Liver (tissue), 8 donors: ENCODE measurements at regions not wholly inside any gene's neighbourhood (a gene's known extent, or its start where the extent isn't known, plus 50 kb on each side); places are given as distances from the start of the nearest gene placed in this dataset.

Experiments used
- DNase-seq: peaks from one replicate; pipeline ENCODE4 v3.0.0-alpha.2; 2017; ENCODE audit warnings: low spot score
- H3K27ac ChIP-seq, 2 donors: one replicate each; pipeline ENCODE4 v1.7.0; 2013; ENCODE audit warnings: inconsistent platforms in 2 of 2, low read length in 2 of 2, control low read depth in 1 of 2, low read depth in 1 of 2, mild to moderate bottlenecking in 1 of 2
- H3K27me3 ChIP-seq, 4 donors: one replicate each; pipeline versions ENCODE4 v1.6.1 to v1.7.0; 2013; ENCODE audit warnings: low read length in 3 of 4, inconsistent platforms in 1 of 4, mild to moderate bottlenecking in 1 of 4, moderate library complexity in 1 of 4; ENCODE audit not compliant: control insufficient read depth in 4 of 4, insufficient read depth in 4 of 4
- H3K36me3 ChIP-seq, 4 donors: one replicate each; pipeline versions ENCODE4 v1.6.1 to v1.7.0; 2013; ENCODE audit warnings: low read length in 3 of 4, mild to moderate bottlenecking in 3 of 4, low read depth in 1 of 4, moderate library complexity in 1 of 4; ENCODE audit not compliant: control insufficient read depth in 4 of 4, insufficient read depth in 3 of 4
- H3K4me1 ChIP-seq, 4 donors: one replicate each; pipeline versions ENCODE4 v1.6.1 to v1.7.0; 2013; ENCODE audit warnings: low read length in 3 of 4, mild to moderate bottlenecking in 3 of 4, moderate library complexity in 1 of 4; ENCODE audit not compliant: control insufficient read depth in 4 of 4, insufficient read depth in 4 of 4
- H3K4me3 ChIP-seq, 3 donors: one replicate each; pipeline versions ENCODE4 v1.6.1 to v1.7.0; 2013; ENCODE audit warnings: low read length in 3 of 3, control low read depth in 1 of 3, low read depth in 1 of 3, mild to moderate bottlenecking in 1 of 3
- H3K9ac ChIP-seq, 2 donors: one replicate each; pipeline ENCODE4 v1.7.0; 2013; ENCODE audit warnings: low read length in 2 of 2, mild to moderate bottlenecking in 2 of 2, moderate library complexity in 2 of 2, control low read depth in 1 of 2, low read depth in 1 of 2
- H3K9me3 ChIP-seq, 4 donors: one replicate each; pipeline versions ENCODE4 v1.6.1 to v1.7.0; 2013; ENCODE audit warnings: low read length in 3 of 4; ENCODE audit not compliant: control insufficient read depth in 4 of 4
- ATF3 ChIP-seq: IDR thresholded peaks from 2 replicates; pipeline ENCODE4 v1.6.1; 2016; ENCODE audit warnings: antibody characterized with exemption
- CTCF ChIP-seq: fragments of 150-350 bp; IDR thresholded peaks from 2 replicates; pipeline ENCODE4 v1.5.1; 2017; ENCODE audit warnings: improper control_type of control experiment, low read depth, low read length; ENCODE audit not compliant: missing input control
- EGR1 ChIP-seq, 2 donors: IDR thresholded peaks; 2 replicates each; pipeline ENCODE4 v1.6.1; 2016 to 2018; ENCODE audit warnings: antibody characterized with exemption in 2 of 2, low read depth in 2 of 2
- FOXA1 ChIP-seq: IDR thresholded peaks from 2 replicates; pipeline ENCODE4 v1.6.1; 2016; ENCODE audit warnings: antibody characterized with exemption
- FOXA2 ChIP-seq: IDR thresholded peaks from 2 replicates; pipeline ENCODE4 v1.6.1; 2016; ENCODE audit warnings: antibody characterized with exemption
- GABPA ChIP-seq, 2 donors: IDR thresholded peaks in 1 of 2; conservative IDR thresholded peaks in 1 of 2; 2 replicates each; pipeline ENCODE4 v1.6.1; 2016; ENCODE audit warnings: antibody characterized with exemption in 2 of 2, mild to moderate bottlenecking in 1 of 2, moderate library complexity in 1 of 2
- HNF4A ChIP-seq, 2 donors: conservative IDR thresholded peaks; 2 replicates each; pipeline ENCODE4 v1.6.1; 2016; ENCODE audit warnings: antibody characterized with exemption in 2 of 2, mild to moderate bottlenecking in 2 of 2
- HNF4G ChIP-seq: IDR thresholded peaks from 2 replicates; pipeline ENCODE4 v1.6.1; 2016; ENCODE audit warnings: antibody characterized with exemption
- JUND ChIP-seq, 2 donors: IDR thresholded peaks; 2 replicates each; pipeline ENCODE4 v1.6.1; 2016; ENCODE audit warnings: antibody characterized with exemption in 2 of 2
- MAX ChIP-seq: IDR thresholded peaks from 2 replicates; pipeline ENCODE4 v1.6.1; 2016; ENCODE audit warnings: antibody characterized with exemption
- NR2F2 ChIP-seq: IDR thresholded peaks from 2 replicates; pipeline ENCODE4 v1.6.1; 2016; ENCODE audit warnings: antibody characterized with exemption
- RAD21 ChIP-seq, 2 donors: IDR thresholded peaks; 2 replicates each; pipeline ENCODE4 v1.6.1; 2016; ENCODE audit warnings: antibody characterized with exemption in 2 of 2, mild to moderate bottlenecking in 2 of 2
- REST ChIP-seq: IDR thresholded peaks from 2 replicates; pipeline ENCODE4 v1.6.1; 2016; ENCODE audit warnings: antibody characterized with exemption, mild to moderate bottlenecking
- RXRA ChIP-seq, 2 donors: IDR thresholded peaks; 2 replicates each; pipeline ENCODE4 v1.6.1; 2017 to 2018; ENCODE audit warnings: antibody characterized with exemption in 2 of 2, mild to moderate bottlenecking in 1 of 2
- SP1 ChIP-seq: IDR thresholded peaks from 2 replicates; pipeline ENCODE4 v1.6.1; 2018; ENCODE audit warnings: antibody characterized with exemption, mild to moderate bottlenecking
- YY1 ChIP-seq: IDR thresholded peaks from 2 replicates; pipeline ENCODE4 v1.6.1; 2016; ENCODE audit warnings: antibody characterized with exemption, mild to moderate bottlenecking
- ZBTB33 ChIP-seq: IDR thresholded peaks from 2 replicates; pipeline ENCODE4 v1.6.1; 2016; ENCODE audit warnings: antibody characterized with exemption
- WGBS: extraction: QIAGEN DNeasy Blood & Tissue Kit; methylation state at CpG from one replicate; pipeline ENCODE4 v1.1.7; 2013; 5-methylcytosine and 5-hydroxymethylcytosine counted together
- donor health status: healthy.
- donor health status: healthy.
- donor health status: healthy.
- donor health status: healthy.
- donor health status: healthy.

GRCh38 chr2:72004976-72005375, 142.7 kb downstream of the CYP26B1 start:
- Histone ChIP-seq H3K4me1 (no peaks in the 10 kb centered on the region), H3K36me3 (no peaks in the 10 kb centered on the region), H3K27ac (no peak overlapping the region), H3K9me3 (peaks cover 0 to under 1% (median 0%) of the 10 kb centered on the region in 4 donors), H3K4me3 (no peak overlapping the region), H3K27me3 (no peaks in the 10 kb centered on the region), H3K9ac (no peak overlapping the region)
- no peak for DNase-seq
- TF ChIP-seq FOXA1 = no peak
- no peak for TF ChIP-seq ATF3
- TF ChIP-seq YY1 = no peak
- no peak for TF ChIP-seq REST
- no peak for TF ChIP-seq GABPA (IDR thresholded peaks at IDR 0.05 in 1 of 2, conservative IDR thresholded peaks at IDR 0.05 in 1 of 2)
- no peak for TF ChIP-seq FOXA2
- TF ChIP-seq HNF4A (conservative IDR thresholded peaks at IDR 0.05) = no peak
- TF ChIP-seq ZBTB33 = no peak
- TF ChIP-seq RXRA (IDR thresholded peaks at IDR 0.05) = no peak
- no peak for TF ChIP-seq CTCF
- no peak for TF ChIP-seq NR2F2
- no peak for TF ChIP-seq MAX
- TF ChIP-seq HNF4G = no peak
- TF ChIP-seq RAD21 (IDR thresholded peaks at IDR 0.05) = no peak
- 88% methylated on average over 6 of the region's 6 CpGs for WGBS

GRCh38 chr2:72004201-72004915, 143.3 kb downstream of the CYP26B1 start:
- H3K27ac ChIP-seq = no peak overlapping the region
- no peak overlapping the region for H3K4me3 ChIP-seq
- no peak overlapping the region for H3K9ac ChIP-seq
- no peaks in the 10 kb centered on the region for H3K36me3 ChIP-seq
- H3K9me3 ChIP-seq = peaks cover 0 to 4% (median 0%) of the 10 kb centered on the region in 4 donors
- no peaks in the 10 kb centered on the region for H3K4me1 ChIP-seq
- WGBS = 86% methylated on average over 7 of the region's 7 CpGs
- TF ChIP-seq REST (no peak), HNF4A (conservative IDR thresholded peaks at IDR 0.05) (no peak), ATF3 (no peak), JUND (IDR thresholded peaks at IDR 0.05) (no peak), RAD21 (IDR thresholded peaks at IDR 0.05) (no peak), SP1 (no peak), EGR1 (IDR thresholded peaks at IDR 0.05; ENCODE audit: low read depth in 2 of 2) (no peak), FOXA2 (no peak), RXRA (IDR thresholded peaks at IDR 0.05) (no peak), YY1 (no peak), HNF4G (no peak), NR2F2 (no peak)
- DNase-seq = no peak
- peaks cover 0 to 2% (median 0%) of the 10 kb centered on the region in 4 donors for H3K27me3 ChIP-seq
